SK-N-SH (cell line): ENCODE measurements at regions not wholly inside any gene's neighbourhood (a gene's known extent, or its start where the extent isn't known, plus 50 kb on each side); places are given as distances from the start of the nearest gene placed in this dataset.

Experiments
- CTCF ChIA-PET: fragments of 300-600, 350-600 bp; formaldehyde crosslinking; extraction: SDS; loops from one replicate; lab custom pipeline; 2021; lab: Yijun Ruan, JAX
- POLR2A ChIA-PET: fragments of 350-600 bp; sonication (Branson Sonifier 250); formaldehyde crosslinking; extraction: SDS; loops from one replicate; lab custom pipeline; 2020; ENCODE audit warnings: antibody characterized with exemption, inconsistent platforms; lab: Yijun Ruan, JAX
- DNase-seq: peaks from one replicate; pipeline ENCODE4 v3.0.0; 2012
- H2AFZ ChIP-seq: fragments of 200-600 bp; sonication (generic); 2 replicates; pipeline ENCODE4 v1.8.1; 2016; ENCODE audit warnings: antibody characterized with exemption, mild to moderate bottlenecking, low read depth
- H3F3A ChIP-seq: fragments of 200-600 bp; sonication (generic); replicated peaks from 2 replicates; pipeline ENCODE3; 2016; ENCODE audit warnings: antibody characterized with exemption, mild to moderate bottlenecking; ENCODE audit not compliant: insufficient read depth
- H3K27ac ChIP-seq, 2 experiments: fragments of 200-500 bp in 1 of 2; fragments of 200-600 bp in 1 of 2; sonication (Bioruptor generic) in 1 of 2; sonication (generic), shearing (Covaris generic) in 1 of 2; 2 replicates each; pipeline versions ENCODE4 v1.5.1 to v1.6.1; 2014 to 2016; ENCODE audit warnings: low read depth in 2 of 2, inconsistent platforms in 1 of 2, low read length in 1 of 2, mild to moderate bottlenecking in 1 of 2, mixed read lengths in 1 of 2
- H3K27me3 ChIP-seq: fragments of 200-600 bp; sonication (generic), shearing (Covaris generic); 2 replicates; pipeline ENCODE4 v1.6.1; 2016; ENCODE audit warnings: mixed run types; ENCODE audit not compliant: insufficient read depth
- H3K36me3 ChIP-seq, 2 experiments: fragments of 200-500 bp in 1 of 2; fragments of 200-600 bp in 1 of 2; sonication (Bioruptor generic) in 1 of 2; sonication (generic) in 1 of 2; replicated peaks in 1 of 2; 2 replicates each; pipeline versions ENCODE3 to v1.5.1; 2014 to 2016; ENCODE audit warnings: low read length in 1 of 2, mild to moderate bottlenecking in 1 of 2; ENCODE audit not compliant: insufficient read depth in 2 of 2, control insufficient read depth in 1 of 2
- H3K4me1 ChIP-seq, 2 experiments: fragments of 200-500 bp in 1 of 2; fragments of 200-600 bp in 1 of 2; sonication (Bioruptor generic) in 1 of 2; sonication (generic), shearing (Covaris generic) in 1 of 2; 2 replicates each; pipeline versions ENCODE4 v1.5.1 to v1.6.1; 2014 to 2016; ENCODE audit warnings: low read depth in 1 of 2, low read length in 1 of 2, mixed run types in 1 of 2; ENCODE audit not compliant: insufficient read depth in 2 of 2, control insufficient read depth in 1 of 2
- H3K4me2 ChIP-seq: fragments of 200-600 bp; sonication (generic), shearing (Covaris generic); 2 replicates; pipeline ENCODE4 v1.6.1; 2017; ENCODE audit warnings: mixed run types
- H3K4me3 ChIP-seq, 2 experiments: fragments of 200-500 bp in 1 of 2; fragments of 200-600 bp in 1 of 2; sonication (Bioruptor generic) in 1 of 2; sonication (generic), shearing (Covaris generic) in 1 of 2; 2 replicates each; pipeline versions ENCODE4 v1.5.1 to v1.8.1; 2014 to 2016; ENCODE audit warnings: low read depth in 2 of 2, inconsistent platforms in 1 of 2, low read length in 1 of 2, mild to moderate bottlenecking in 1 of 2, mixed read lengths in 1 of 2, moderate library complexity in 1 of 2
- H3K79me2 ChIP-seq: fragments of 200-600 bp; sonication (generic); 2 replicates; pipeline ENCODE4 v1.8.1; 2017; ENCODE audit warnings: mild to moderate bottlenecking; ENCODE audit not compliant: insufficient read depth
- H3K9ac ChIP-seq: fragments of 200-600 bp; sonication (generic); 2 replicates; pipeline ENCODE4 v1.6.1; 2017; ENCODE audit warnings: mixed run types
- H3K9me2 ChIP-seq: fragments of 200-600 bp; sonication (generic); 2 replicates; pipeline ENCODE4 v1.6.1; 2017; ENCODE audit warnings: mixed run types
- H3K9me3 ChIP-seq: fragments of 200-600 bp; sonication (generic); 2 replicates; pipeline ENCODE4 v1.6.1; 2017; ENCODE audit warnings: mixed run types, mild to moderate bottlenecking, moderate library complexity
- H4K20me1 ChIP-seq: fragments of 200-600 bp; sonication (generic); 2 replicates; pipeline ENCODE4 v1.6.1; 2017; ENCODE audit warnings: mild to moderate bottlenecking, mixed run types; ENCODE audit not compliant: insufficient read depth
- ELF1 ChIP-seq: IDR thresholded peaks from 2 replicates; pipeline ENCODE4 v1.4.0; 2012
- EP300 ChIP-seq, 2 experiments: IDR thresholded peaks; 2 replicates each; pipeline versions ENCODE4 v1.4.0 to v1.6.1; 2012; ENCODE audit warnings: borderline replicate concordance in 1 of 2, low read depth in 1 of 2, low read length in 1 of 2
- FOSL2 ChIP-seq: IDR thresholded peaks from 2 replicates; pipeline ENCODE4 v1.4.0; 2012; ENCODE audit warnings: low read depth, mild to moderate bottlenecking, moderate library complexity, borderline replicate concordance
- FOXJ3 ChIP-seq: sonication (generic); formaldehyde crosslinking; IDR thresholded peaks from 2 replicates; pipeline ENCODE4 v1.5.1; 2020; ENCODE audit warnings: mild to moderate bottlenecking, missing genetic modification reagents
- FOXM1 ChIP-seq: IDR thresholded peaks from 2 replicates; pipeline ENCODE4 v1.4.0; 2012; ENCODE audit warnings: low read depth, mild to moderate bottlenecking
- GABPA ChIP-seq: IDR thresholded peaks from 2 replicates; pipeline ENCODE4 v1.4.0; 2012; ENCODE audit warnings: low read depth, mild to moderate bottlenecking
- JUND ChIP-seq: IDR thresholded peaks from 2 replicates; pipeline ENCODE4 v1.4.0; 2012
- MEF2A ChIP-seq: IDR thresholded peaks from 2 replicates; pipeline ENCODE4 v1.4.0; 2012; ENCODE audit warnings: low read depth, borderline replicate concordance
- NFIC ChIP-seq: IDR thresholded peaks from 2 replicates; pipeline ENCODE4 v1.4.0; 2012; ENCODE audit warnings: borderline replicate concordance
- NRF1 ChIP-seq: IDR thresholded peaks from 2 replicates; pipeline ENCODE4 v1.6.1; 2012; ENCODE audit warnings: low read depth, mild to moderate bottlenecking, low read length
- RAD21 ChIP-seq: IDR thresholded peaks from 2 replicates; pipeline ENCODE4 v1.6.1; 2012; ENCODE audit warnings: mild to moderate bottlenecking, low read length
- RFX5 ChIP-seq: IDR thresholded peaks from 2 replicates; pipeline ENCODE4 v1.6.1; 2012; ENCODE audit warnings: mild to moderate bottlenecking, improper control_type of control experiment, low read length
- RXRA ChIP-seq: IDR thresholded peaks from 2 replicates; pipeline ENCODE4 v1.4.0; 2012; ENCODE audit warnings: low read depth, mild to moderate bottlenecking, borderline replicate concordance
- SIN3A ChIP-seq: IDR thresholded peaks from 2 replicates; pipeline ENCODE4 v1.6.1; 2012; ENCODE audit warnings: low read depth, mild to moderate bottlenecking, low read length, moderate library complexity, borderline replicate concordance
- TAF1 ChIP-seq: IDR thresholded peaks from 2 replicates; pipeline ENCODE4 v1.6.1; 2012; ENCODE audit warnings: low read depth, mild to moderate bottlenecking, low read length, moderate library complexity, borderline replicate concordance
- WGBS: methylation state at CpG from one replicate; pipeline ENCODE4 v1.1.6; 2017; ENCODE audit warnings: low lambda C conversion rate; 5-methylcytosine and 5-hydroxymethylcytosine counted together
- TF ChIP-seq, protein P1 (sequence below): IDR thresholded peaks from 2 replicates; pipeline ENCODE4 v1.4.0; 2012; ENCODE audit warnings: low read depth
- TF ChIP-seq, protein P2 (sequence below): IDR thresholded peaks from 2 replicates; pipeline ENCODE4 v1.4.0; 2012; ENCODE audit warnings: low read depth, borderline replicate concordance
- TF ChIP-seq, protein P3 (sequence below): fragments of 200-600 bp; sonication (generic); IDR thresholded peaks from 2 replicates; pipeline ENCODE4 v1.6.1; 2017; ENCODE audit warnings: antibody characterized with exemption, mild to moderate bottlenecking, moderate library complexity

DNA sequence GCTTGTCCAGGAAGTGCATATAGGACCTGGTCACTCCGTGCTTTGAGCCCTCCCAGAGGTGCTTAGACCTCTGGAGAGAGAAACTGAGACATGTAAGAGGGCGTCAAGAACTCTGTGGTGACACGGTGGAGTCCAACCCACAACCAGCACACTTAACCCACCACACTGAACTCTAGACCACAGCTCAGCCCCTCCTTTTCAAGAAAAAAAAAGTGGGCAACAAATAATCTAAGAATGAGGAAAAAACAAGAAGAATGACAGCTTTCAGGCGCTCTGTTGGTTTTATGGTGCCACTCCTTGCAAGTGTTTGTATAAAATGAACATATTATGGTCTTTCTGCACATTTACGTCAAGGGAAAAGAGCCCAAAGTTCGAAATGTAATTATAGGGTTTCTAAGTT lies 50.2 kb upstream of the SNAPC3 start:
- ChIA-PET CTCF (no interaction called here), POLR2A (no interaction called here)
- no peaks in the 10 kb centered on the region for H3F3A ChIP-seq
- TF ChIP-seq, protein P1, sequence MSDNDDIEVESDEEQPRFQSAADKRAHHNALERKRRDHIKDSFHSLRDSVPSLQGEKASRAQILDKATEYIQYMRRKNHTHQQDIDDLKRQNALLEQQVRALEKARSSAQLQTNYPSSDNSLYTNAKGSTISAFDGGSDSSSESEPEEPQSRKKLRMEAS, result no peak
- TF ChIP-seq RFX5, result no peak
- TF ChIP-seq RAD21, result no peak
- no peak for TF ChIP-seq EP300 (IDR thresholded peaks at IDR 0.05; ENCODE audit: borderline replicate concordance in 1 of 2, low read depth in 1 of 2, low read length in 1 of 2)
- TF ChIP-seq SIN3A, result no peak
- no peak for TF ChIP-seq TAF1
- TF ChIP-seq ELF1, result no peak
- TF ChIP-seq FOXM1, result no peak
- TF ChIP-seq, protein P2, sequence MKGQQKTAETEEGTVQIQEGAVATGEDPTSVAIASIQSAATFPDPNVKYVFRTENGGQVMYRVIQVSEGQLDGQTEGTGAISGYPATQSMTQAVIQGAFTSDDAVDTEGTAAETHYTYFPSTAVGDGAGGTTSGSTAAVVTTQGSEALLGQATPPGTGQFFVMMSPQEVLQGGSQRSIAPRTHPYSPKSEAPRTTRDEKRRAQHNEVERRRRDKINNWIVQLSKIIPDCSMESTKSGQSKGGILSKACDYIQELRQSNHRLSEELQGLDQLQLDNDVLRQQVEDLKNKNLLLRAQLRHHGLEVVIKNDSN, result no peak
- no peak for TF ChIP-seq FOXJ3
- no peak for TF ChIP-seq RXRA
- TF ChIP-seq FOSL2, result no peak
- H3K27ac ChIP-seq, result no peak overlapping the region
- H3K36me3 ChIP-seq, result no peaks in the 10 kb centered on the region
- H3K4me2 ChIP-seq, result no peak overlapping the region
- H3K9me3 ChIP-seq, result no peaks in the 10 kb centered on the region
- H2AFZ ChIP-seq, result no peak overlapping the region
- H3K4me1 ChIP-seq, result no peaks in the 10 kb centered on the region
- no peak for DNase-seq
- WGBS, result 54% methylated on average over 6 of the region's 6 CpGs
- H4K20me1 ChIP-seq, result no peaks in the 10 kb centered on the region
- no peaks in the 10 kb centered on the region for H3K79me2 ChIP-seq
- H3K4me3 ChIP-seq, result no peak overlapping the region
- H3K9me2 ChIP-seq, result no peaks in the 10 kb centered on the region
- no peak overlapping the region for H3K9ac ChIP-seq
- H3K27me3 ChIP-seq, result no peaks in the 10 kb centered on the region

DNA sequence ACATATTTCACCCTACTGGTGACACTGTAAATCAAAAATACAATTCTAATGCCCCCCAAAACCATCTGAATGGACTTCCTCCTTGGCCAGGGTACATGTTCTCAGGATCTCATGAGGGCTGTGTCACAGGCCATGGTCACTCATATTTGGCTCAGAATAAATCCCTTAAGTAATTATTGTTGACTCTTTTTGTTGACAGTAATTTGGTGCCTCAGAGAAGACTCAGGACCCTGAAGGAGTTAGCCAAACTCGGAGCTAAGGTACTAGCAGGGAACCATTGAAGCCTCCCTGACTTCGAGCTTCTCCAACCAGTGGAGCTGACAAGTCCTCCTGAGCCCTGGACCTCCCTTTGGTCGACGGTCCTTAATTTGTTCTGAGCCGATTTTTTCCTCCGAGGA lies 51.2 kb upstream of the SNAPC3 start:
- TF ChIP-seq MEF2A (no peak), GABPA (no peak), JUND (no peak), EP300 (IDR thresholded peaks at IDR 0.05; ENCODE audit: borderline replicate concordance in 1 of 2, low read depth in 1 of 2, low read length in 1 of 2) (no peak), NRF1 (no peak), ELF1 (no peak), NFIC (no peak), FOXJ3 (no peak)
- TF ChIP-seq, protein P2, result no peak
- TF ChIP-seq, protein P3, sequence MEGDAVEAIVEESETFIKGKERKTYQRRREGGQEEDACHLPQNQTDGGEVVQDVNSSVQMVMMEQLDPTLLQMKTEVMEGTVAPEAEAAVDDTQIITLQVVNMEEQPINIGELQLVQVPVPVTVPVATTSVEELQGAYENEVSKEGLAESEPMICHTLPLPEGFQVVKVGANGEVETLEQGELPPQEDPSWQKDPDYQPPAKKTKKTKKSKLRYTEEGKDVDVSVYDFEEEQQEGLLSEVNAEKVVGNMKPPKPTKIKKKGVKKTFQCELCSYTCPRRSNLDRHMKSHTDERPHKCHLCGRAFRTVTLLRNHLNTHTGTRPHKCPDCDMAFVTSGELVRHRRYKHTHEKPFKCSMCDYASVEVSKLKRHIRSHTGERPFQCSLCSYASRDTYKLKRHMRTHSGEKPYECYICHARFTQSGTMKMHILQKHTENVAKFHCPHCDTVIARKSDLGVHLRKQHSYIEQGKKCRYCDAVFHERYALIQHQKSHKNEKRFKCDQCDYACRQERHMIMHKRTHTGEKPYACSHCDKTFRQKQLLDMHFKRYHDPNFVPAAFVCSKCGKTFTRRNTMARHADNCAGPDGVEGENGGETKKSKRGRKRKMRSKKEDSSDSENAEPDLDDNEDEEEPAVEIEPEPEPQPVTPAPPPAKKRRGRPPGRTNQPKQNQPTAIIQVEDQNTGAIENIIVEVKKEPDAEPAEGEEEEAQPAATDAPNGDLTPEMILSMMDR, result no peak
- CTCF ChIA-PET, result interaction anchor here (0.7 kb wide), 1 partner anchor 65 kb away, joined by 3 read pairs; the partner anchor contains the start of gene TTC39B
- H3K36me3 ChIP-seq, result no peaks in the 10 kb centered on the region
- no peaks in the 10 kb centered on the region for H3F3A ChIP-seq
- H3K79me2 ChIP-seq, result no peaks in the 10 kb centered on the region
- POLR2A ChIA-PET, result no interaction called here
- no peaks in the 10 kb centered on the region for H3K4me1 ChIP-seq
- H3K4me3 ChIP-seq, result no peak overlapping the region
- H3K4me2 ChIP-seq, result no peak overlapping the region
- H3K27ac ChIP-seq, result no peak overlapping the region
- H3K9ac ChIP-seq, result no peak overlapping the region
- 52% methylated on average over 6 of the region's 6 CpGs for WGBS
- no peak for DNase-seq
- H2AFZ ChIP-seq, result no peak overlapping the region
- no peaks in the 10 kb centered on the region for H3K9me3 ChIP-seq
- H4K20me1 ChIP-seq, result no peaks in the 10 kb centered on the region
- no peaks in the 10 kb centered on the region for H3K27me3 ChIP-seq
- no peaks in the 10 kb centered on the region for H3K9me2 ChIP-seq
